ENCODE measurements at regions not wholly inside any gene's neighbourhood (a gene's known extent, or its start where the extent isn't known, plus 50 kb on each side); places are given as distances from the start of the nearest gene placed in this dataset.

GRCh38 chr12:107967170-107967569, 161.9 kb upstream of the WSCD2 start:
- TF ChIP-seq POLR2A (IDR thresholded peaks at IDR 0.05) (no peak), CTCF (IDR thresholded peaks at IDR 0.05) (no peak)

Measured in ovary (tissue), 3 donors.